Esophagus (tissue), 2 donors: ENCODE measurements at regions not wholly inside any gene's neighbourhood (a gene's known extent, or its start where the extent isn't known, plus 50 kb on each side); places are given as distances from the start of the nearest gene placed in this dataset.

Source experiments
- H3K27ac ChIP-seq, 2 donors: one replicate each; pipeline ENCODE4 v1.5.1; 2013; ENCODE audit warnings: low read depth in 2 of 2, mild to moderate bottlenecking in 2 of 2, inconsistent platforms in 1 of 2, low read length in 1 of 2, moderate library complexity in 1 of 2
- H3K27me3 ChIP-seq, 2 donors: one replicate each; pipeline ENCODE4 v1.6.1; 2013; ENCODE audit warnings: low read length in 2 of 2, control low read depth in 1 of 2, mild to moderate bottlenecking in 1 of 2; ENCODE audit not compliant: insufficient read depth in 2 of 2, control insufficient read depth in 1 of 2
- H3K36me3 ChIP-seq, 2 donors: one replicate each; pipeline ENCODE4 v1.6.1; 2013; ENCODE audit warnings: low read length in 1 of 2; ENCODE audit not compliant: control insufficient read depth in 2 of 2, insufficient read depth in 2 of 2
- H3K4me1 ChIP-seq, 2 donors: one replicate each; pipeline ENCODE4 v1.6.1; 2013; ENCODE audit warnings: low read length in 1 of 2; ENCODE audit not compliant: control insufficient read depth in 2 of 2, insufficient read depth in 2 of 2
- H3K4me3 ChIP-seq, 2 donors: one replicate each; pipeline ENCODE4 v1.5.1; 2013; ENCODE audit warnings: low read length in 2 of 2, mild to moderate bottlenecking in 2 of 2, low read depth in 1 of 2, moderate library complexity in 1 of 2
- H3K9me3 ChIP-seq, 2 donors: one replicate each; pipeline ENCODE4 v1.6.1; 2013; ENCODE audit warnings: mild to moderate bottlenecking in 2 of 2, low read depth in 1 of 2, low read length in 1 of 2, moderate library complexity in 1 of 2; ENCODE audit not compliant: control insufficient read depth in 2 of 2, insufficient read depth in 1 of 2
- WGBS, 2 donors: extraction: QIAGEN DNeasy Blood & Tissue Kit; methylation state at CpG; one replicate each; pipeline ENCODE4 v1.1.7; 2013; 5-methylcytosine and 5-hydroxymethylcytosine counted together
- donor health status: healthy with polysubstance abuse.
- donor health status: Bipolar disorder and iron deficiency.

DNA sequence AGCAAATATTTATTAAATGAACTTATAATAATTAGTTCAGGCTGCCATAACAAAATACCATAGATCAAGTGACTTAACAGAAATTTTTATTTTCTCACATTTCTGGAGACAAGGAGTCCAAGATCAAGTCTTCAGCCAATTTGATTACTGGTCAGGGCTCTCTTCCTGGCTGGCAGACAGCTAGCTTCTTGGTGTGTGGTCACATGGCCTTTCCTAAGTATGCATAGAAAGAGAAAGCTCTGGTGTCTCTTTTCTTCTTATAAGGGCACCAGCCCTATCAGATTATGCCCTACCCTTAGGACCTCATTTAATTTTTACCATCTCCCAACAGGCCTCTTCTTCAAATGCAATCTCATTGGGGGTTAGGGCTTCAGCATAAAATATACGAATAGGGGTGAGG is 438.5 kb upstream of the INTU start:
- WGBS, 2 donors = 73 to 84% methylated on average over 1 of the region's 1 CpG
- H3K27me3 ChIP-seq = no peaks in the 10 kb centered on the region
- H3K27ac ChIP-seq = no peak overlapping the region
- H3K4me3 ChIP-seq = no peak overlapping the region
- H3K36me3 ChIP-seq = no peaks in the 10 kb centered on the region
- no peaks in the 10 kb centered on the region for H3K9me3 ChIP-seq
- no peaks in the 10 kb centered on the region for H3K4me1 ChIP-seq

DNA sequence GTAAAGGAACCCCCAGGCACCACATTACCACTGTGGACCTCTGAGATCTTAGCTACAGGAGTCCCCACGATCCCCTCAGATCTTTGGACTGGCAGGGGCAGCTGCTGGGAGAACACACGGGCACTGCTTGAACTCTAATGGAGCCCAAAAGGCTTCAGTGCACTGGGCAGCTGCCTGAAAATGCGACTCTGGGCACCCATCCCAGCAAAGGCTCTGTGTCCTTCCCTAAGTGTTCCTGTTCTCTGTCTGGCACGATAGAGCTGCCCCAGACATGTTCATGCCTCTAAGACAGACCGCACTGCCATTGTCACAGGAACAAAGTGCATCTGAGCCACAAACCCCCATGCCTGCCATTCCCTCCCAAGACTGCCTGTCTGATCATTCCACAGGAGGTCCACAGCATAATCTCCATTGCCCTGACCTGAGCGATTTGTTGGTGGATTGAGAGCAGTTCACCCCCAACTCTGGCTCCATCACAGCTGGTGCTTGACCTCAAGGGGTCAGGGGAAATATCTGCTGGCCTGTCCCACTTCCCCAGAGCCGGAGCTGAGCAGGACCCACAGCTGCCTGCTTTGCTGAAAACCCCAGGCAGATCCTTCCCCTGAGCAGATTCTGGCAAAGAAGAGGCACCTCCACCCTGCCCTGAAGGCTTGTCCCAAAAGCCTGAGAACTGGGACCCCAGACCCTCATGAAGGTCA is 436.0 kb upstream of the INTU start:
- Histone ChIP-seq H3K36me3 (no peaks in the 10 kb centered on the region), H3K9me3 (no peaks in the 10 kb centered on the region), H3K4me3 (no peak overlapping the region), H3K27me3 (no peaks in the 10 kb centered on the region), H3K4me1 (no peaks in the 10 kb centered on the region), H3K27ac (no peak overlapping the region)
- 36 to 58% methylated on average over 7 of the region's 7 CpGs for WGBS, 2 donors

DNA sequence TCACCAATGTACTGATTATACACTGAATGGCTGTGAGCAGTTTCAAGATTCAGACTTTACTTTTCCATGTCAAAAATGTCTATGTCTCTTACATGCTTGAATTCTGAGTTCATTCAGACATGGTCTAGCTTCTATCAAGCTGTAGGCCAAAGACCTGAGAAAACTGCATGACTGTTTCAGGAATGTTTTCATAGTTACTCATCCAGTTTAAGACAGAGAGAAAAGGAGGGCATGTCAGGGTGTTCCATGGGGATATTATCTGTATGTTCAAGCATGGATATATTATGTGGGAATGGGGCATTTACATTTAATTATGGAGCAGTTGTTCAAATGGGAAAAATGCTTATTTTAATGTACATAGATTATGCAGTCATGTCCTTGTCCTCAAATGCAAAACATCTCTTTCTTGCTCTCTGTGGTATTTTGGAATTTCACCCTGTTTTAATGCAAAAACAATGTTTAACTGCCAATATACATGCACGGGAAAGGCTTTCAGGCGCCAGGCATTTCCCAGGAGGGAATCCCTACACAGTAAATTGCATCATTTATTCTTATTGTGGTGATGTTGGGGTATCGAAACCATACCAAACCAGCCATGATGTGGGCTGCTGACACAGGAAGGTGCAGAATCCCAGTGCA is 429.1 kb upstream of the INTU start:
- WGBS, 2 donors = 75 to 80% methylated on average over 3 of the region's 3 CpGs
- no peaks in the 10 kb centered on the region for H3K27me3 ChIP-seq
- H3K4me1 ChIP-seq = no peaks in the 10 kb centered on the region
- no peak overlapping the region for H3K4me3 ChIP-seq
- H3K36me3 ChIP-seq = no peaks in the 10 kb centered on the region
- no peaks in the 10 kb centered on the region for H3K9me3 ChIP-seq
- no peak overlapping the region for H3K27ac ChIP-seq

DNA sequence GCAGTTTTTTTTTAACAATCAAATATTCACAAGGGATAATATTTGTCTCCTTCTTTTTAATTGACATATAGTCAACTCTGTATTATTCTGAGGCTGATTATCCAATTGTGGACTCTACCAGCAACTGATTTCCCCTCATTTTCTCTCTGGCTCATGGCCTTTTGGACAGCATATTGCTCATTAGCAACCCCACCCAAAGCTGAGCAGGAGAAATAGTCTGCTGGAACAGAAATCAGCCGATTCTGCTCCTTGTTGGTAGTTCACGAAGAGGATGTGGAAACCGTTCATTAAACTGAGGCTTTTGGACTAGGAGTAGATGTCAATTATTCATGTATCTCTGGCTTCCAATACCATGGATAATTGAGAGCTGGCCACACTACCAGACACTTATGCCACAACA is 428.4 kb upstream of the INTU start:
- Histone ChIP-seq H3K9me3 (no peaks in the 10 kb centered on the region), H3K27me3 (no peaks in the 10 kb centered on the region), H3K27ac (no peak overlapping the region), H3K36me3 (no peaks in the 10 kb centered on the region), H3K4me1 (no peaks in the 10 kb centered on the region), H3K4me3 (no peak overlapping the region)
- WGBS, 2 donors = 55 to 64% methylated on average over 3 of the region's 3 CpGs

DNA sequence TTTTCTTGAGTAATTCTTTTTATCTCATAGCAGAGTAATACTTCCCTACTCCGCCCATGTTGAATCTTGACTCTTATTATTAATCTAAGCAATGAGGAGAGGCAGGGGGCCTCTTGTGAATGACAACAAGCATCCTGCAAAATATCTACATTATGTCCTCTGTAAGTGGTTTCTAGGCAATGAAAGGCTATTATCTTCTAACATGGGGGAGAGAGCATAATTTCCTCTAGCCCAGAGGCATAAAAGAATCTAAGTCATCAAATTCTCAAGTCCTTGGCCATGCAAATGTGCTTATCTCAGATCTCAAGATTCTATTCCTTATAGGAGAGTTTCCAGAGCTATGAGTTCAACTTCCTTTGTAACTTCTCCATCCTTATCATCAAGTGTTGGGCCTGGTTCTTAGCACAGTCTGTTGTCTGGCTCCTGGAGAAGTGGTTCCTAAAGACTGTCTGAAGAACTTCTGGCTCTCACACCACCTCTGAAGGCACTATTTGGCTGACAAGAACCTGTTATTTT is 423.1 kb upstream of the INTU start:
- H3K4me3 ChIP-seq = no peak overlapping the region
- no peaks in the 10 kb centered on the region for H3K4me1 ChIP-seq
- WGBS, 2 donors = 85 to 92% methylated on average over 1 of the region's 1 CpG
- no peak overlapping the region for H3K27ac ChIP-seq
- no peaks in the 10 kb centered on the region for H3K36me3 ChIP-seq
- no peaks in the 10 kb centered on the region for H3K9me3 ChIP-seq
- H3K27me3 ChIP-seq = no peaks in the 10 kb centered on the region

DNA sequence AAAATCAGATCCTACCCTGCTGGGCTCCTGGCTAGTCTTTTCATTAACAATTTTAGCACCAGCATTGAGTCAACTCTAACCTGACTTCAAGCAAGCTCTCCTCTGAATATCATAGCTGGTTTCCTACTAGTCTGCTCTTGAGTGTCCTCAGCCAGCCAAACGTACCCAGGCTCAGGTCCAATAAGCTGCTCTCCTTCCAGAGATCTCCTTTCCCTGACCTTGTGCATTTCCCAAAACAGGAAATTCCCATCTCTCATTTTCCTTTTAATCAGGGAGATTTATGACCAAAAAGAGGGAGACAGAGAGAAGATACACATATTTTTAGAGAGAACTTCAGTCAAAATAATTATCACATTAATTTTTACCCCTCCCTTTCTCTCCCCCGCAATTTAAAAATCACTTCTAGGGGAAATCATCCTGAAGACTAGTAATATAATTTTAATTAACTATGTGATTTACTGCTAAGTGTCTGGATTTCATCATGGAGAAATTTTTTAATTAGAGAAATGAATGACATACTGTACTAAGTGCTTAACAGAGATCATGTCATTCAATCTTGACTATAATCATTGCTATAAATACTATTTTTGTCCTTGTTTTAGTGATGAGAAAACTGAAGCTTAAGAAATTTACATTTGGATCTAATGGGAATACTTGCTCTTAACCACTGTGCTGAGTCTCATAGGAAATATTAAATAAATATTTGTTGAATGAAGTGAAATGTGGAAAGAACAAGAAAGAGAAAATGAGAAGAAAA is 421.7 kb upstream of the INTU start:
- WGBS, 2 donors = 44 to 48% methylated on average over 2 of the region's 2 CpGs
- H3K27ac ChIP-seq = no peak overlapping the region
- no peaks in the 10 kb centered on the region for H3K27me3 ChIP-seq
- no peaks in the 10 kb centered on the region for H3K9me3 ChIP-seq
- no peak overlapping the region for H3K4me3 ChIP-seq
- no peaks in the 10 kb centered on the region for H3K36me3 ChIP-seq
- no peaks in the 10 kb centered on the region for H3K4me1 ChIP-seq

DNA sequence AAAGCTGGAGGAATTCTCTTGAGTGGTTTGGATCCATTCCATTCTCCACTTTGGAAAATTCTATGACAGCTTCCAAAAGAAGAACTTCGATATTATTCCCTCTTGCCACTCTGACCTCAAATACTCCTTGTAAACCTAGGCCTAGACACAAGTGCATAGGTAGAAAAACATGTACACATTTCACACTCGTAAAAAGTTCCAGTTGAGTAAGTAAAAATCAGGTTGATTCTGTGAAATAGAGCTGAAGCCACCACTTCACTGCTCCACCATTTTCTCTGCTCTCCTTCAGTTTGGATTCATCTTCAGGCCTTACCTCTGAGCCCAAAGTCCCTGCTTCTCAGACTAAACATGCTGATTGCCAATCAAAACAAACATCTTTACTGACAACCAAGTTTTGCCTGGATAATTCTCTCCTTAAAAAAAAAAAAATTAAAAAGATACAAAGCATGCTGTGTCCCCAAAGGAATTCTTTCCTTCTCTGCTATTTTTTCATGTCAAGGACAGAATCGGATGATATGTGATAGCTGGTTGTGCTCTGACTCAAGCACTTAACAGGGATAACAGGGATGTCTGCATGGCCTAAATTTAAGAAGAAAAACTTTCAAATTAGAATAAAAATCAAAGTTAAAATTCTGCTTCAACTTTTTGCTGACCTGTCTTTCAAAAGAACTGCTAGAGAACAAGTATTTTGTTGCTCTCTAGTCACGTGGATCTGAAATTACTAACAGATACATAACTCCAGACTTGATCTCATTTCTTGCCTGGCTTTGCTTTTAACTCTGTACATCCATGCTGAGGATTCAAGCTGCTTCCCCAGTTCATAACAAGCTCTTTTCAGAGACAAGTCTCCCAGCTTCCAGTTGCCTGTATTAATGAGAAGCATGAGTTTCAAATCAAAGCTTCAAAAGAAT is 420.9 kb upstream of the INTU start:
- Histone ChIP-seq H3K27ac (no peak overlapping the region), H3K4me3 (no peak overlapping the region), H3K36me3 (no peaks in the 10 kb centered on the region), H3K9me3 (no peaks in the 10 kb centered on the region), H3K27me3 (no peaks in the 10 kb centered on the region), H3K4me1 (no peaks in the 10 kb centered on the region)
- 51 to 57% methylated on average over 4 of the region's 4 CpGs for WGBS, 2 donors

DNA sequence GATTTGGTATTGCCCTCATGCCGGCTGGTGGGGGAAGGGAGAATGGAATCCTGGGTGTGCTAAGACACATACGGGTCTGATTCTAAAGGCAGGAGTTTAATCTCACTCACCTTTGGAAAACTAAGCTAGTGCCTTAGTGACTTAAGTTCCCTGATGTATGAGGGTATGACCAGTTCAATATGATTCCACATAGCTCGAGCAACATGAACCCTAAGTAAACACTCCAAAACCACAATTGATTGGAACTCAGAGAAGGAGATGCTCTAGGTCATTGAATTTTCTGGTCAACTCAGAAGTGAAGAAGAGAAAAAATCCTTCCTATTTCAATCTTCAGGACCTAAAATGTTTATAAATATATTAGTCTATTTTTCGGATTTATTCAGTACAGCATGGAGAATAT is 420.1 kb upstream of the INTU start:
- H3K4me1 ChIP-seq = no peaks in the 10 kb centered on the region
- no peaks in the 10 kb centered on the region for H3K9me3 ChIP-seq
- H3K27ac ChIP-seq = no peak overlapping the region
- H3K4me3 ChIP-seq = no peak overlapping the region
- H3K36me3 ChIP-seq = no peaks in the 10 kb centered on the region
- no peaks in the 10 kb centered on the region for H3K27me3 ChIP-seq
- WGBS, 2 donors = 60 to 64% methylated on average over 4 of the region's 4 CpGs

DNA sequence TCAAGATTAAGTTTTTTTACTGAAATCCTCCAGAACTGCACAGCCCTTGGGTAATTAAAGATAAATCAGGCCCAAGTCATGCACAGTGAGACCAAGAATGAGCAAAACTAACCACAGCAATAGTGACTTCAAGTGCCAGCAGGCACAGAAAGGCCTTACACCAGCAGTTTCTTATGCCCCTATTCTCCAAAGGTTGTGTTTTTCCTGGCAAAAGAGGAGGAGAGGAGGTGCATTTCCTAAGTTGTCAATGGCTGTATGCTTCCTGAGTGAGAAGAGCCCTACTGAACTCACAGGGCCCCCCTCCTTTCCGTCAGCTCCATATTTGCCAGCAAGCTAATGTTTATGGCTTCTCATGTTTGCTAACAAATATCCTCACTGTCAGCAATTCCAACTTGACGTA is 418.7 kb upstream of the INTU start:
- Histone ChIP-seq H3K4me3 (no peak overlapping the region), H3K4me1 (no peaks in the 10 kb centered on the region), H3K9me3 (no peaks in the 10 kb centered on the region), H3K27ac (no peak overlapping the region), H3K36me3 (no peaks in the 10 kb centered on the region), H3K27me3 (no peaks in the 10 kb centered on the region)
- WGBS, 2 donors = 35 to 45% methylated on average over 2 of the region's 2 CpGs
